Gastrocnemius medialis (tissue), 4 donors: ENCODE measurements at regions not wholly inside any gene's neighbourhood (a gene's known extent, or its start where the extent isn't known, plus 50 kb on each side); places are given as distances from the start of the nearest gene placed in this dataset.

Experiments used
- ATAC-seq, 2 donors: fragments of 150-250 bp; one replicate each; pipeline ENCODE4 v1.9.1; 2016
- DNase-seq, 2 donors: peaks; one replicate each; pipeline ENCODE4 v3.0.0-alpha.2; 2019
- H3K27ac ChIP-seq, 4 donors: fragments of 200-600 bp; sonication (generic); 1 replicate in 1 of 4; 2 replicates in 3 of 4; pipeline ENCODE4 v1.5.1; 2016 to 2018; ENCODE audit warnings: mild to moderate bottlenecking in 2 of 4, moderate library complexity in 1 of 4
- H3K27me3 ChIP-seq, 3 donors: fragments of 200-600 bp; sonication (generic) in 2 of 3; 1 replicate in 1 of 3; 2 replicates in 2 of 3; pipeline versions ENCODE4 v1.5.1 to v1.6.0; 2016 to 2019; ENCODE audit warnings: mild to moderate bottlenecking in 1 of 3, moderate library complexity in 1 of 3
- H3K36me3 ChIP-seq, 2 donors: fragments of 200-600 bp; sonication (generic) in 1 of 2; one replicate each; pipeline ENCODE4 v1.5.1; 2017 to 2018
- H3K4me1 ChIP-seq, 2 donors: fragments of 200-600 bp; sonication (generic) in 1 of 2; one replicate each; pipeline ENCODE4 v1.5.1; 2016 to 2017; ENCODE audit warnings: mild to moderate bottlenecking in 2 of 2
- H3K4me3 ChIP-seq, 4 donors: fragments of 200-600 bp; sonication (generic) in 3 of 4; 1 replicate in 1 of 4; 2 replicates in 3 of 4; pipeline ENCODE4 v1.5.1; 2016 to 2019; ENCODE audit warnings: mild to moderate bottlenecking in 2 of 4
- H3K9me3 ChIP-seq, 3 donors: fragments of 200-600 bp; sonication (generic) in 2 of 3; 1 replicate in 1 of 3; 2 replicates in 2 of 3; pipeline ENCODE4 v1.5.1; 2016 to 2019
- POLR2A ChIP-seq, 2 donors: fragments of 450-650 bp; IDR thresholded peaks; one replicate each; pipeline ENCODE4 v1.6.1; 2017; ENCODE audit warnings: antibody characterized with exemption in 2 of 2, mild to moderate bottlenecking in 2 of 2, moderate library complexity in 2 of 2
- in situ Hi-C, 4 donors: fragments of 200-750 bp; cut with MboI; loops; one replicate each; pipeline versions ENCODE4 v1.15.0 to v1.8.0; 2017; ENCODE audit warnings: low sequenced_read_pairs in 4 of 4
- intact Hi-C: fragments of 100-400 bp; cut with DNase I; formaldehyde crosslinking; loops from one replicate; pipeline ENCODE4 v1.15.1; 2023; ENCODE audit warnings: low total_unique reads
- TF ChIP-seq, protein P1 (sequence below), 5 experiments: fragments of 450-650 bp in 3 of 5; fragments of 200-600 bp in 2 of 5; sonication (generic) in 2 of 5; IDR thresholded peaks in 4 of 5; conservative IDR thresholded peaks in 1 of 5; 1 replicate in 4 of 5; 2 replicates in 1 of 5; pipeline ENCODE4 v1.5.1; 2016 to 2019; ENCODE audit warnings: antibody characterized with exemption in 5 of 5, mild to moderate bottlenecking in 3 of 5, moderate library complexity in 3 of 5

DNA sequence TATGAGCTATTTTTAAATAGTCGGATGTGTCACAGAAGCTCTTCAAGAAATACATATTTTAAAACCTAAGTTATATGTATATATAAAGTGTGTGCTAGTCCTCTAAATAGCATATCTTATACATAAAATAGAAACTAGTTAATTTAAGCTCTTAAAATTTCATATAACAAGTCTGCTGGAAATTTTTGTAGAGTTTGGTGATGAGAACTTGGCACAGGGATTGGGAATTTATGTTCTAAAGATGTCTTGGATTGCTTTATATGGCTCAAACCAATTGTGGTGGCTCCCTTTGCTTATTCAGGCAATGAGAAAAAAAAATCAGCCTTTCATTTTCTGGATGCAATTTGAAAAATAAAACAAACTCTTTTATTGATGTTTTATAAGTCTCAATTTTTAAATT lies 142.8 kb upstream of the KCNJ3 start:
- TF ChIP-seq, protein P1, sequence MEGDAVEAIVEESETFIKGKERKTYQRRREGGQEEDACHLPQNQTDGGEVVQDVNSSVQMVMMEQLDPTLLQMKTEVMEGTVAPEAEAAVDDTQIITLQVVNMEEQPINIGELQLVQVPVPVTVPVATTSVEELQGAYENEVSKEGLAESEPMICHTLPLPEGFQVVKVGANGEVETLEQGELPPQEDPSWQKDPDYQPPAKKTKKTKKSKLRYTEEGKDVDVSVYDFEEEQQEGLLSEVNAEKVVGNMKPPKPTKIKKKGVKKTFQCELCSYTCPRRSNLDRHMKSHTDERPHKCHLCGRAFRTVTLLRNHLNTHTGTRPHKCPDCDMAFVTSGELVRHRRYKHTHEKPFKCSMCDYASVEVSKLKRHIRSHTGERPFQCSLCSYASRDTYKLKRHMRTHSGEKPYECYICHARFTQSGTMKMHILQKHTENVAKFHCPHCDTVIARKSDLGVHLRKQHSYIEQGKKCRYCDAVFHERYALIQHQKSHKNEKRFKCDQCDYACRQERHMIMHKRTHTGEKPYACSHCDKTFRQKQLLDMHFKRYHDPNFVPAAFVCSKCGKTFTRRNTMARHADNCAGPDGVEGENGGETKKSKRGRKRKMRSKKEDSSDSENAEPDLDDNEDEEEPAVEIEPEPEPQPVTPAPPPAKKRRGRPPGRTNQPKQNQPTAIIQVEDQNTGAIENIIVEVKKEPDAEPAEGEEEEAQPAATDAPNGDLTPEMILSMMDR (IDR thresholded peaks at IDR 0.05 in 4 of 5, conservative IDR thresholded peaks at IDR 0.05 in 1 of 5) = no peak
- TF ChIP-seq POLR2A (IDR thresholded peaks at IDR 0.05) = no peak

DNA sequence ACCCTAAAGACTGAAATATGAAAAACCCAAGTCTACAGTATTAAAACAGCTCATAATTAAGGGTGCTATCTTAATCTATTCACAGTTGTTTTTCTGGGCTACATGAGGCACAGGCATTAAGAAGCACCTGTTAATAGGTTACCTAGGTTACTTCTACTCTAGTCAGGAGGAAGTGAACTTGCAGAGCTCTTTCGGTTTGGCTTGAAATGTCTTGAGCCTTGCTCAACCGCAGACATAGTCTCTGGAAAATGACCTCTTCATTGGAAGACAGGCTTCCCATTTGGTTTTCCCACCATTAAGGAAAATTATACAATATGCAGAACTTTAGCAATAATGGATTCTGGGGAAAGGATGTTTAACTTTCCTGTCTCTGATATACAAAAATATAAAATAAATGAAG lies 142.3 kb upstream of the KCNJ3 start:
- no peaks in the 10 kb centered on the region for H3K4me1 ChIP-seq
- H3K27me3 ChIP-seq = no peaks in the 10 kb centered on the region
- H3K4me3 ChIP-seq = no peak overlapping the region
- no peaks in the 10 kb centered on the region for H3K36me3 ChIP-seq
- TF ChIP-seq, protein P1 (IDR thresholded peaks at IDR 0.05 in 4 of 5, conservative IDR thresholded peaks at IDR 0.05 in 1 of 5) = no peak
- TF ChIP-seq POLR2A (IDR thresholded peaks at IDR 0.05) = no peak
- no peaks in the 10 kb centered on the region for H3K9me3 ChIP-seq
- intact Hi-C loops = no loop called here
- in situ Hi-C loops = no loop called here
- DNase-seq (no peak), ATAC-seq (no peak)
- H3K27ac ChIP-seq = no peak overlapping the region

More for the DNA sequence above, 142.8 kb upstream of the KCNJ3 start:
- DNase-seq (no peak), ATAC-seq (no peak)
- Histone ChIP-seq H3K4me3 (no peak overlapping the region), H3K27ac (no peak overlapping the region), H3K4me1 (no peaks in the 10 kb centered on the region), H3K36me3 (no peaks in the 10 kb centered on the region), H3K27me3 (no peaks in the 10 kb centered on the region), H3K9me3 (no peaks in the 10 kb centered on the region)
- intact Hi-C loops = no loop called here
- in situ Hi-C loops = no loop called here

GRCh38 chr2:154556607-154557006 lies 141.9 kb upstream of the KCNJ3 start:
- in situ Hi-C loops (no loop called here), intact Hi-C loops (no loop called here)
- no peak overlapping the region for H3K4me3 ChIP-seq
- H3K36me3 ChIP-seq = no peaks in the 10 kb centered on the region
- no peaks in the 10 kb centered on the region for H3K4me1 ChIP-seq
- H3K27me3 ChIP-seq = no peaks in the 10 kb centered on the region
- TF ChIP-seq, protein P1 (IDR thresholded peaks at IDR 0.05 in 4 of 5, conservative IDR thresholded peaks at IDR 0.05 in 1 of 5) = no peak
- TF ChIP-seq POLR2A (IDR thresholded peaks at IDR 0.05) = no peak
- H3K27ac ChIP-seq = no peak overlapping the region
- ATAC-seq (no peak), DNase-seq (no peak)
- H3K9me3 ChIP-seq = no peaks in the 10 kb centered on the region

DNA sequence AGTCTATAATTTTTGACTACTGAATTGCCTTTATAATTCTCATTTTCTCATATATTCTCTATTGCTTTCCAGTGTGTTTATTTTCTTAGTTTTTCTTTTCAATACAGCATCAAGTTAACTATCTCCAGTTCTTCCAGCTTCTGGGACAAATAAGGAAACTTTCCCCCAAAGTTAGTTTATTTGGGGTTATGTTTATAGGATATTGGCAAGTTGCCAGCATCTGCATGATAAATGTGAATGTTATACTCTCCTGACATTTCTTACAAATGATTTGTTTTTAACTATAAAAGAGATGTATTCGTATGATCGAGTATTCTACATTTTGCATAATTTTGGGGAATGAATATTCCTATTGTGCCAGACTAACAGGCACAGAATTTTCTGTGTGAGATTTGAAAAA lies 140.6 kb upstream of the KCNJ3 start:
- Histone ChIP-seq H3K9me3 (no peaks in the 10 kb centered on the region), H3K4me1 (no peaks in the 10 kb centered on the region), H3K27ac (no peak overlapping the region), H3K36me3 (no peaks in the 10 kb centered on the region), H3K4me3 (no peak overlapping the region), H3K27me3 (no peaks in the 10 kb centered on the region)
- ATAC-seq = no peak
- in situ Hi-C loops (no loop called here), intact Hi-C loops (no loop called here)
- TF ChIP-seq, protein P1 (IDR thresholded peaks at IDR 0.05 in 4 of 5, conservative IDR thresholded peaks at IDR 0.05 in 1 of 5) = no peak
- no peak for TF ChIP-seq POLR2A (IDR thresholded peaks at IDR 0.05)
- DNase-seq = no peak

DNA sequence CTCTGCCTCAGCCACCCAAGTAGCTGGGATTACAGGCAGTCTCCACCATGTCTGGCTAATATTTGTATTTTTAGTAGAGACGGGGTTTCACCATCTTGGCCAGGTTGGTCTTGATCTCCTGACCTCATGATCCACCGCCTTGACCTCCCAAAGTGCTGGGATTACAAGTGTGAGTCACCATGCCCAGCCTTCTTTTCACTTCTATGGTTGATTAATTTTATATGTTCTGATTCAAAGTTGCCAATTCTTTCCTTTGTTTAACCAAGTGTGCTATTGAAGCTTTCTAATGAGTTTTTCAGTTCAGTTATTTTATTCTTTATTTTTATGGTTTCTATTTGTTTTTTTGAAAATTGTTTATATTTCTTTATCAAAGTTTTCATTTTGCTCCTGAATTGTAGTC lies 133.1 kb upstream of the KCNJ3 start:
- ATAC-seq = no peak
- H3K27me3 ChIP-seq = no peaks in the 10 kb centered on the region
- intact Hi-C loops (no loop called here), in situ Hi-C loops (no loop called here)
- no peak for DNase-seq
- H3K9me3 ChIP-seq = no peaks in the 10 kb centered on the region
- no peak overlapping the region for H3K27ac ChIP-seq
- H3K36me3 ChIP-seq = no peaks in the 10 kb centered on the region
- TF ChIP-seq, protein P1 (IDR thresholded peaks at IDR 0.05 in 4 of 5, conservative IDR thresholded peaks at IDR 0.05 in 1 of 5) = no peak
- TF ChIP-seq POLR2A (IDR thresholded peaks at IDR 0.05) = no peak
- H3K4me3 ChIP-seq = no peak overlapping the region
- no peaks in the 10 kb centered on the region for H3K4me1 ChIP-seq
